Activated CD4-positive, alpha-beta T cell treated with anti-CD3 and anti-CD28 coated beads for 4 hours (primary cell): ENCODE measurements at regions not wholly inside any gene's neighbourhood (a gene's known extent, or its start where the extent isn't known, plus 50 kb on each side); places are given as distances from the start of the nearest gene placed in this dataset.

Source experiments
- DNase-seq, 2 donors: peaks; one replicate each; pipeline ENCODE4 v3.0.0-alpha.2; 2020

GRCh38 chr9:88737876-88738275 lies 202.9 kb downstream of the NXNL2 start:
- no peak for DNase-seq

DNA sequence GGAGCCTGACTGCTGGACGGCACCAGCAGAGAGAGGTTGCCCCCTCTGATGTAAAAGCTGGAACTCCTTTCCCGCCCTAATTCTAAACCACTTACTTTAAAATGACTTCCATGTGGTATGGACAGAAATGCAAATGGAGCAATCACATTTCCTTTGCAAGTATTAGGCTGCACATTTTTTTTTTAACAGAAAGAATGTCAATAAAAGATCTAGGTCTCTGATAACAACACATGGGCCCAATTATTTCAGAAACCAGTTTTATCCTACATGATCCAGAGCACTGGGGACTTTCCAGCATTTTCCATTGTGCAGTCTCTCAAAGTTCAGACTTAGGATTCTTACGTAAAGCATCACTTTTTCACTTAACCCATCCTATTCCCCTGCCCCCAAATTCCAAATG lies 203.7 kb downstream of the NXNL2 start:
- DNase-seq: no peak

DNA sequence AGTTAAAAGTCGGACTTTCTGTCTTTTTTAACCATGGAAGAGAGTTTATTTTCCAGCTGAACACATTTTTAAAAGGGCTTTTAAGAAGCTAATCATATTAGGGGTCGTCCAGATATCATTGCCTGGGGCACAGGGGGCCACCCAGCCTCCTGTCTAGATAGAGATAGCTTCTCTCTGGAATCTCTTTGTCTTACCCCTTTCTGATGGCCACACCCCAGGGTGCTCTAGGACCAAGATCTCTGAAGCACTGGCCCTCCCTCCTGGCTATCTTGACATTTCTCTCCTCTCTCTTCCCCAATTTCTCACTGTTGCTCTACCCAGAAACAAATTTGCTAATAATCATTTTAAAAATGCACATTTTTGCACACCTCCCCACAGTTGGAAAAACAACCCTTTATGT lies 204.4 kb downstream of the NXNL2 start:
- no peak for DNase-seq

GRCh38 chr9:88740844-88741243 lies 205.9 kb downstream of the NXNL2 start:
- no peak for DNase-seq

DNA sequence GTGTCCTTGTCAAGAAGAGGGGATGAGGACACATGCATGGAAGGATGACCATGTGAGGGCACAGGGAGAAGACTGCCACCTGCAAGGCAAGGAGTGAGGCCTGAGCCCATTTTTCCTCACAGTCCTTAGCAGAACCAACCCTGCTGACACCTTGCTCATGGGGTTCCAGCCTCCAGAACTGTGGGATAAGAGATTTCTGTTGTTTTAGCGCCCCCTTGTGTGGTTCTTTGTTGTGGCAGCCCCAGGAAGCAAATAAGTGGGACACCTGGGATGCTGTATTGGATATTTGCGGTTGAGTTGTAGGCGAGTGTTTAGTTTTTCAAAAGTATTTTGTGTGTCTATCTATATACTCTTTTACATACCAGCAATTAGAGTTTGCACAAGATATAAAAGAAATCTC lies 206.4 kb downstream of the NXNL2 start:
- DNase-seq: no peak

- DNase-seq: no peak
These were observed 207.5 kb downstream of the NXNL2 start for GRCh38 chr9:88742483-88742882.

GRCh38 chr9:88742905-88743304 lies 207.9 kb downstream of the NXNL2 start:
- DNase-seq: no peak

DNA sequence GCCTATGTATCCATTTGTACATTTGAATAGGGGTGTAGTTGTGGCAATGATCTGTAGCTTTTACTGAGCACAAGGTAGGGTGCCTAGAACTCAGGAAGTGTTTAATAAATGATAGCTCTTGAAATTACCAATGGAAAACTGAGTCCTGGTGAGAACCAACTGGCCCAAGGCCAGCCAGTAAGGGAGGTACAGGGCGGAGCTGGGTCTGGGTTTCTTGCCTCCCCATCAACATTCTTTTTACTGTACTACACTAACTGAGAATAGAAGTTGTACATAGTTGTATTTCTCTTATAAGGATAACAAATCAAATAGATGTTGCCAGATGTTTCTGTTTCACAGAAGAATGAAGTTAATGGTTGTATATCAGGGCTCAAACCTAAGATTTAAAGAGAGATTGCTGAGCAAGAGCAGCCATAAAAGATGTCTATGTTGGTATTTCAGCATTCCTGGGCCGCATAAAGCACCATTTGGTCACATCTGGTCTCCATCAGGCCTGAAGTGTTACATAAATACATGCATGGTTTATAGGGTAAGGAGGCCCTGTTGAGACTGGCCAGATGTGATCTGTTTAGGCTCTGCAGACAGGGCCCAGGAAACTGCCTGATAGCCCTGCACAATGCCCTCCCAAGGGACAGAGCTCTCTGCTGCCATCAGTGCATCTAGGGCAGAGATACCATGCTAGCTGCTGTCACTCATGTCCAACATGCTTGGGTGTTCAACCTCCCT lies 210.5 kb downstream of the NXNL2 start:
- DNase-seq: no peak

DNA sequence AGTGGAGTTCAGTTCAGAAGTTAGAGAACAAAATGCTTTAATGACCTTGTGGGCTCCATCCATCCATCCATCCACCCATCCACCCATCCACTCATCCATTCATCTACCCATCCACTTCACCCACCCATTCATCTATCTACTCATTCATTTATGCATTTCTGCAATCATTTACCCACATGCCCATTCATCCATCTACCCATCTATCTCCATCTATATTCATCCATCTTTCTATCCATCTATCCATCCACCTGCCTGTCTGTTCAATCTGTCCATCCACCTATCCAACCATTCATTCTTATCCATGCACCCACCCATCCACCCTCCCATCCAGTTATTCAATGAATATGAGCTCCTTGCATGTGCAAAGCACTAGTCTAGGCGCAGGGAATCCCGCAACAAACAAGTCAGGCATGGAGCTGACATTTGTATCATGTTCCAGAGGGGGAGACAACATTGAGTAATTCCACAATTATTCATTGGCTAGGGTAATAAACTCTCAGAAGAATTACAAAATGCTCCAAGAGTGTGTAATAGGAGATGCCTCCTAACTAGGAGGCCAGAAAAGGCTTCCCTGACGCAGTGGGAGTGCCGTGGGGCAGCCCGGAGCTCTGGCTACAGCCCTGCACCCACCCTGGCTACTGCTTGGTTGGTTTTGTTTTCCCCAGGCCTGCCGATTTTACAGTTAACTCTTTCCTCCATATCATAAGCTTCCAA lies 211.2 kb downstream of the NXNL2 start:
- no peak for DNase-seq

DNA sequence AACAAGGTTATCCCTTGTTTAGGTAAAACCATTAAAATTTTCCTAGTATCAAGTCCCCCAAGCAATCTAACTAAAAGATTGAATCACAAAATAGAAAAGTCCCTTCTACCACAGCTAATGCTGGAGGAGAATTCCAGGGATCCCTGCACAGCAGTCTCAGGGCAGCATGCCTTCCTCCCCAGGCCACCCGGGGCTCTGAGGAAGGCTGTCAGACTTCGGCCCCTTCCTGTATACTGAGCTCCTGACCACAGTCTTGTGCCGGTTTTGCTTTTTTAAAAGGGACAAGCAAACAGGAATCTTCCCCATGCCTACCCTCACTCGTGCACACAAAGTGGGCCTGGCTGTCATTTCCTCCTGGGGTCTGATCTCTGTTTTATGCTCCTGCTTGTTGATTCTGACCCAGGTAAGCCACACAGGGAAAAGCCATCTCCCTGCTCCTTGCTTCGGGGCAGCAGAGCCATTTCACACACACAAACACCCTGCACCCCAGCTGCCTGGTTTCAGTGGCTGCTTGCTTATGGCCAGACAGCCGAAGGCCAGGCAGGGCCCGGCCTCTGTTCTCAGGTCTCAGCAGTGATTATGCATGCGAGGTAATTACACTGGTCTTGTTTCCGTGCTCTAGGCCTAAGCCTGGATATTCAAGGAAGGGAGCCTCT lies 211.9 kb downstream of the NXNL2 start:
- no peak for DNase-seq

DNA sequence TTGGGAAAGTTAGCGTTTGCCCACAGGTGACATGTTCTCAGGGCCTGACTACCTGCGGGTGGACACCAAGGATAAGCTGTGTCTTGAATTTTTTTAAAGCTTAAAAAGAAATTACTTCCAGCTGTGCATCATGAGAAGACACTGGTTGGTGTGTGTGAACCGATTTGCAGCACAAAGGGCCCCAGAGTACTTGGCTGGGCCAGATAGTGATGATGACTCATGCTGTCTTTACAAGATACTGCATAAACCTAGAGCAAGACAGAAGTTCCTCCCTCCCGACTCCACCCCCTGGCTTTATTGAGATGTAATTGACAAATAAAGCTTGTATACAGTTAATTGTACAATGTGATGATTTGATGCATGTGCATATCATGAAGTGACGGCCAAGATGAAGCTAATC lies 212.8 kb downstream of the NXNL2 start:
- no peak for DNase-seq

DNA sequence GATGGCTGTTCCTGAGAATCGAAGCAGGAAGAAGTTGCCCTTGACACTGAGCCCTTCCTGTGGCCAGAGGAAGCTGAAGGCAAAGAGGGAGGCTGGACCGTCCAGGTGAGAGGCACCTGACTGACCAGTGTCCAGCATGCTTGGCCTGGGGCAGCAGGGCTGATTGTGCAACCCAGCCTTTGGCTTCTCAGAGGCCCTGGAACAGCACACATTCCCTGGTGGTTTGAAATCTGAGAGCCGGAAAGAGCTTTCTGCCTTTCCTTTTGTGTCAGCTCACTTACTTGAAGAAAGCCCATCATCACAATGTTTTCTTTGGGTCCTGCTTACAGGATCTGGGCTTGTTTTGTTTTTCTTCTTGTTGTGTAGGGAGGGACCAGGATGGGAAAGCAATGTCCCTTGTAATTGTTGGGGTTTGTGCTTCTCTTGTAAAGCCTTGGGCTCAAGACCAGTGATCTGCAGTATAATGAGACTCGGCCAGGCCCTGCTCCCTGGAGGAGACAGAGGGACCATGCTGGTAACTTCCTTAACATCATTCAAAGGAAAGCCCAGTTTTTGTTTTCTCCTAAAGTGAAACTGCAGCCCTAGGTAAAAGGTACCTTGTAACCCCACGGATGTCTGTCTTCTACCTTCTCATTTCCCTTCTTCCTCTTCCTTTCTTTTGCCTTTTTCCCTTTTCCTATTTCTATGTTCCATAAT lies 213.7 kb downstream of the NXNL2 start:
- no peak for DNase-seq

DNA sequence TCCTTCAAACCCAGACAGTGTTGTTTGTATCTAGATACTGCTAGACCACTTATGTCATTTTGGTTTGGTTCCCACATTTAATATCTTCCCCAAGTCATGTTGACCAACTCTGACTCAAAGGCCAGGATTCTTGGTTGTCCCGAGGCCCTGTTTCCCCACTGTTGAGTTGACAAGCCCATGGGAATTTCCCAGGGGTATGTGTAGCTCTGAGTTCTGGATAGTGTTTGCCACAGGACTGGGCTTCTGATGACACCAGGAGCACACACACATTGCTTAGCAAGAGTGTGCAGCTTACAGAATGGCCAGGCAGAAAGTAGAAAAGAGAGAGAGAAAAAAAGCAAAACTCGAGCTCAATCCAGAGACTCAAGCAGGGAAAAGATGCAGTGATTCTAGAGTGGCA lies 214.4 kb downstream of the NXNL2 start:
- DNase-seq: no peak

DNA sequence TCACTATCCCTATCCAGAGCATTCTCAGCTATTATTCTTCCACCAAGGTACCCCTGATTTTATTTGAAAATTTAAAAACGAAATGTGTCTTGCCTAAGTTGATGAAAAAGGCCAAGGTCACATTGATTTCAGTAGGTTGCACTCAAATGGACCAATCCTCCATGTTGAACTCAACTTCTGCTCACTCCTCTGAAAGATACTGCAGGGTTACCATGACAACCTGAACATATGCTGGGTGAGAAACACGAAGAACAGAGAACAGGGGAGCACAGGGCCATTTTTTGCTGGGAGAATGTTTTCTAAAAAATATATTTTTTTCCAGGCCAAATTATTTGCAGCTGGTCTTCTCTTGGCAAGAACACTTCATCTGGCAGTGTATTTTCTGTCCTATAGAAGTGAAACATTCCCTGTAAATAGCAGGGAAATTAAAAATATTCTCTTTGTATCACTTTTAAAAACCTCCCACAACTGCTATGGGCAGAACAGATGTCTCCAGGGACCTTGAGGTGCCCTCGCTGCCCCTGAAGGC lies 215.9 kb downstream of the NXNL2 start:
- DNase-seq: no peak

DNA sequence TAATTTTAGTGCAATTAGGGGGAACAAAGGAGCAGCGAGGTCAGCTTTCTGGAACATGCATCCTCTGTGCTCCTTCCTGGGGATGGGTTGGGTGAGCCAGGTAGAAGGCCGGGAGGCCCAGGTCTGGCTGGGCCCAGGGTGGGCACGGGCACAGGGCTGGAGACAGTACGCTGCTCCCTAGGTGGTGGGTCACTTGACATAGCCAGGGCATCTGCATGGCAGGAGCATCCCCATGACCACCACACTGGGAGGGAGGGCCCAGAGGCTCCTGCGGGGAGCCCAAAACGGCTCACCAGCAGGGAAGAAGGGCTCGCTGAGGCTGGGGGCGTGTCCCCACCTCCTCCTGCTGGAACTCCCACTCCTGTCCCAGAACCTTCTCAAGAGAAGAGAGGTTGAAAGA lies 216.8 kb downstream of the NXNL2 start:
- DNase-seq: no peak

- no peak for DNase-seq
These were observed 218.9 kb downstream of the NXNL2 start for GRCh38 chr9:88753691-88754367.

DNA sequence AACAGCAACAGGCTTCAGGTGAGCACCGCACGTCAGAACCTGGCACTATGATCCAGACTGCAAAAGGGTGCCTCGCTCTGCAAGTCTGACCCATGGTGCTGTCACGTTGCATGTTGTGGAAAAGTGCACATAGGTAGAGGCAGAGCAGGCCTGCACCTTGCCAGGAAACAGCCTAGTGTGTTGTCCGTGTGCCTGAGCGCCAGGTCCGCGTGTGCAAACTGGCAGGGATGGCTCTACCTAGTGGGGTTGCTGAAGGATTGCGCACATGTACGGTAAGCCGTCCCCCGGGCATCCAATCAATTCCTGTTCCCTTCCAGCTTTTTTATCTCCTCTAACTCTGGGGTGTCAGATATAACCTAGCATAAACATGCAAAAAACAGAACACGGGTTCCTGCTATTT lies 219.5 kb downstream of the NXNL2 start:
- no peak for DNase-seq

GRCh38 chr9:88754886-88755285 lies 219.9 kb downstream of the NXNL2 start:
- DNase-seq: no peak

DNA sequence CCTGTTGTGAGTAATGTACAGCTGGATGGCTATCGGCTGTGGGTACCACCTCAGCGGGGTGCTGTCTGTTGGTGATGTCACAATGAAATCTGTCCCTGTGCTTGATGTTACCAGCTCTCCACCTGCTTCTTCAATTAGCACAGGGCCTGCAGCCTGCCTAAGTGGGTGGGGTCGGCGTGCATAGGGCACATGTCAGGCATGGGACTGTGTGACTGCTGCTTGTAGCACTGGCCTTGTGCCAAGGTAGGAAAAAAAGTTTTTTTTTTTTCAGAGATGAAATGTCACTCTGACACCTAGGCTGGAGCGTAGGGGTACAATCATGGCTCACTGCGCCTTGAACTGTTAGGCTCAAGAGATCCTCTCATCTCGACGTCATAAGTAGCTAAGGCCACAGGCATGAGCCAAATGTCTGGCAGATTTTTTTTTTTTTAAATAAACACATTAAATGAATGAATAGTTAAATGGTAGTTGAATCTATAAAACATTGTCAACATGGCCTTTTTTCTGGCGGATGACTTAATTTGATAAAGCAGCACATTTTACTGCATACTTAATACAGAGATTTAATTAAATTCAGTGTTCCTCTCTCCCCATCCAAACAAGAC lies 222.5 kb downstream of the NXNL2 start:
- no peak for DNase-seq

- no peak for DNase-seq
These were observed 224.4 kb downstream of the NXNL2 start for GRCh38 chr9:88759364-88759763.

GRCh38 chr9:88766778-88767503 lies 224.3 kb upstream of the S1PR3 start:
- no peak for DNase-seq

- DNase-seq: no peak
These were observed 223.8 kb upstream of the S1PR3 start for GRCh38 chr9:88767504-88767790.
